ENCODE measurements at regions not wholly inside any gene's neighbourhood (a gene's known extent, or its start where the extent isn't known, plus 50 kb on each side); places are given as distances from the start of the nearest gene placed in this dataset.
A peak's percentile ranks its signal among the peaks of the same experiment; 100 is the strongest.

DNA sequence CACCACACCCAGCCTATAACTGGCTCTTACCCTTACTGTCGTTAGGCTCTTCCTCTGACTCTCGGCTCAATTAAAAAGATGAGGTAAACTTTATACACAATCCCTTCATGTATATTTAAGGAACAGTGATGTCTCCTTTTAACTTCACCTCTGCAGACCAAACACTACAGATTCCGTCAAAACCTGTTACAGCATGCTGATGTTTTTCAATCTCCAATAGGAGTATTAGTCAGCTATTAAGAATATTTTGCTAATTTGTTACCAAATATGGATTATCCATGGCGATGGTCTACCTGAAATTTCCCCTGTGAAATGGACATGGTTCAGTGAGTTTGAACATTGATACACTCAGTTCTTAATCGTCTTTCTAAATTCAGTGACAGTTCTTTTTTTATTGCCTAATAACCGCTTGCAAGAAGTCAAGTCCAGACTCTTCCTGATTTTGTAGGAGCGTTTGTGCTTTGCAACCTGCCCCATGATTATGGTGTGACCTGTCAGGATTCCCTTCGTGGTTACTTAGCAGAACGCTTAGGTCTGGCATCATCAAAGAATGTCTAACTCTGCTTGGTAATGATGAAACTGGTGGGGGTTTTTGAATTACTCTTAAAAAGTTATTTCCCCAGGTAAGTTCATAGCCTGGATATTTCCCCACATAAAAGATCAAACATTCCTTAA lies 72.2 kb upstream of the STOX2 start:
- no peak for TF ChIP-seq CTCF (IDR thresholded peaks at IDR 0.05)
- peak in 1 of 2 donors; percentile 56 for TF ChIP-seq POLR2AphosphoS5 (IDR thresholded peaks at IDR 0.05; ENCODE audit: insufficient read depth in 1 of 2, low read depth in 1 of 2)

Data from vagina (tissue), 2 donors.